Ishikawa (cell line): ENCODE measurements at regions not wholly inside any gene's neighbourhood (a gene's known extent, or its start where the extent isn't known, plus 50 kb on each side); places are given as distances from the start of the nearest gene placed in this dataset.

Experiments used
- CEBPB ChIP-seq: IDR thresholded peaks from 2 replicates; pipeline ENCODE4 v1.6.1; 2012
- CREB1 ChIP-seq: IDR thresholded peaks from 2 replicates; pipeline ENCODE4 v1.6.1; 2012; ENCODE audit warnings: low read depth
- EGR1 ChIP-seq: IDR thresholded peaks from 2 replicates; pipeline ENCODE4 v1.6.1; 2012
- EP300 ChIP-seq: IDR thresholded peaks from 2 replicates; pipeline ENCODE4 v1.6.1; 2012; ENCODE audit warnings: borderline replicate concordance
- FOXM1 ChIP-seq: IDR thresholded peaks from 2 replicates; pipeline ENCODE4 v1.6.1; 2012; ENCODE audit warnings: low read depth, borderline replicate concordance
- MAX ChIP-seq: IDR thresholded peaks from 2 replicates; pipeline ENCODE4 v1.6.1; 2012
- NFIC ChIP-seq: IDR thresholded peaks from 2 replicates; pipeline ENCODE4 v1.6.1; 2012
- RAD21 ChIP-seq: IDR thresholded peaks from 2 replicates; pipeline ENCODE4 v1.6.1; 2012; ENCODE audit warnings: low read depth
- REST ChIP-seq: IDR thresholded peaks from 2 replicates; pipeline ENCODE4 v1.6.1; 2012; ENCODE audit warnings: low read depth, mild to moderate bottlenecking
- TAF1 ChIP-seq: IDR thresholded peaks from 2 replicates; pipeline ENCODE4 v1.6.1; 2012; ENCODE audit warnings: low read depth, mild to moderate bottlenecking
- TCF12 ChIP-seq: IDR thresholded peaks from 2 replicates; pipeline ENCODE4 v1.6.1; 2012; ENCODE audit warnings: low read depth
- TEAD4 ChIP-seq: IDR thresholded peaks from 2 replicates; pipeline ENCODE4 v1.6.1; 2012
- USF1 ChIP-seq: IDR thresholded peaks from 2 replicates; pipeline ENCODE4 v1.6.1; 2012
- YY1 ChIP-seq: IDR thresholded peaks from 2 replicates; pipeline ENCODE4 v1.6.1; 2012; ENCODE audit warnings: low read depth
- ZBTB7A ChIP-seq: IDR thresholded peaks from 2 replicates; pipeline ENCODE4 v1.6.1; 2012; ENCODE audit warnings: low read depth

- TF ChIP-seq NFIC: no peak
- no peak for TF ChIP-seq MAX
- no peak for TF ChIP-seq REST
- no peak for TF ChIP-seq YY1
- no peak for TF ChIP-seq CREB1
- no peak for TF ChIP-seq TEAD4
- TF ChIP-seq EGR1: no peak
- no peak for TF ChIP-seq TCF12
- no peak for TF ChIP-seq FOXM1
- no peak for TF ChIP-seq TAF1
- no peak for TF ChIP-seq CEBPB
- TF ChIP-seq USF1: no peak
Measured at GRCh38 chr15:35736150-35736549, 190.2 kb upstream of the DPH6 start.

GRCh38 chr15:35737441-35737840 is 191.5 kb upstream of the DPH6 start:
- TF ChIP-seq REST (no peak), TCF12 (no peak), EP300 (no peak), TEAD4 (no peak), RAD21 (no peak)

GRCh38 chr15:35738370-35738769 is 192.4 kb upstream of the DPH6 start:
- TF ChIP-seq YY1: no peak
- TF ChIP-seq ZBTB7A: no peak
- no peak for TF ChIP-seq USF1
- no peak for TF ChIP-seq EP300
- TF ChIP-seq MAX: no peak
- no peak for TF ChIP-seq RAD21
- no peak for TF ChIP-seq CREB1
- TF ChIP-seq TAF1: no peak
- no peak for TF ChIP-seq CEBPB
- no peak for TF ChIP-seq FOXM1
- TF ChIP-seq TCF12: no peak
- TF ChIP-seq REST: no peak
- TF ChIP-seq EGR1: no peak
- TF ChIP-seq TEAD4: no peak
- TF ChIP-seq NFIC: no peak

- TF ChIP-seq CEBPB: no peak
- TF ChIP-seq YY1: no peak
- no peak for TF ChIP-seq EGR1
- no peak for TF ChIP-seq TAF1
- TF ChIP-seq REST: no peak
- no peak for TF ChIP-seq CREB1
- no peak for TF ChIP-seq FOXM1
- no peak for TF ChIP-seq EP300
- no peak for TF ChIP-seq TEAD4
- TF ChIP-seq MAX: no peak
- no peak for TF ChIP-seq ZBTB7A
- TF ChIP-seq TCF12: no peak
- no peak for TF ChIP-seq NFIC
- TF ChIP-seq RAD21: no peak
- no peak for TF ChIP-seq USF1
Measured at GRCh38 chr15:35740761-35741160, 194.8 kb upstream of the DPH6 start.
